ENCODE measurements at regions not wholly inside any gene's neighbourhood (a gene's known extent, or its start where the extent isn't known, plus 50 kb on each side); places are given as distances from the start of the nearest gene placed in this dataset.

DNA sequence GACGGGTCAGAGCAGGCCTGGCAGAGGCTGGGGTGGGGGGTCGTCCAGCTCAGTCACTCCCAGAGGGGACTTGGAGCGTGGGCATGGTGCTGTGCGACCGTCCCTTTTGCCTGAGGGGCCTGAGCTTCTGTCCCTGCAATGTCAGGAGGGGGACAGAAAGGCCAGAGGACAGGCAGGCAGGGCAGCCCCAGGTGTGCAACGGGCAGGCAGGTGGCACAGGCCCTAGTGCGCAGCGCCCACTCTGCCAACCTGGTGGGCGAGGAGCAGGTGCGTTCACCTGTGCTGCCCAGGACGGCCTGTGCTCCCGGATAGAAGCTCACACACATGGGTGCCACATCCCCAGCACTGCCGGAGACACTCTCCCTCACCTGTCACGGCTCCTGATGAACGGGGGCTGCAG is 78.7 kb upstream of the SLCO4A1 start:
- TF ChIP-seq, protein P1, sequence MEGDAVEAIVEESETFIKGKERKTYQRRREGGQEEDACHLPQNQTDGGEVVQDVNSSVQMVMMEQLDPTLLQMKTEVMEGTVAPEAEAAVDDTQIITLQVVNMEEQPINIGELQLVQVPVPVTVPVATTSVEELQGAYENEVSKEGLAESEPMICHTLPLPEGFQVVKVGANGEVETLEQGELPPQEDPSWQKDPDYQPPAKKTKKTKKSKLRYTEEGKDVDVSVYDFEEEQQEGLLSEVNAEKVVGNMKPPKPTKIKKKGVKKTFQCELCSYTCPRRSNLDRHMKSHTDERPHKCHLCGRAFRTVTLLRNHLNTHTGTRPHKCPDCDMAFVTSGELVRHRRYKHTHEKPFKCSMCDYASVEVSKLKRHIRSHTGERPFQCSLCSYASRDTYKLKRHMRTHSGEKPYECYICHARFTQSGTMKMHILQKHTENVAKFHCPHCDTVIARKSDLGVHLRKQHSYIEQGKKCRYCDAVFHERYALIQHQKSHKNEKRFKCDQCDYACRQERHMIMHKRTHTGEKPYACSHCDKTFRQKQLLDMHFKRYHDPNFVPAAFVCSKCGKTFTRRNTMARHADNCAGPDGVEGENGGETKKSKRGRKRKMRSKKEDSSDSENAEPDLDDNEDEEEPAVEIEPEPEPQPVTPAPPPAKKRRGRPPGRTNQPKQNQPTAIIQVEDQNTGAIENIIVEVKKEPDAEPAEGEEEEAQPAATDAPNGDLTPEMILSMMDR (IDR thresholded peaks at IDR 0.05; ENCODE audit: low read depth, low read length, poor library complexity, severe bottlenecking) = no peak
- no peak for TF ChIP-seq EZH2phosphoT487 (IDR thresholded peaks at IDR 0.05; ENCODE audit: borderline replicate concordance, low read length)
